Glutamatergic neuron (in vitro differentiated cells): ENCODE measurements at regions not wholly inside any gene's neighbourhood (a gene's known extent, or its start where the extent isn't known, plus 50 kb on each side); places are given as distances from the start of the nearest gene placed in this dataset.

Experiments
- DNase-seq: peaks from one replicate; pipeline ENCODE4 v3.0.0; 2022
- H3K27ac Mint-ChIP-seq: one replicate; pipeline ENCODE4 v1.8.0; 2020; ENCODE audit warnings: mild to moderate bottlenecking, mixed read lengths, inconsistent platforms; ENCODE audit not compliant: unreplicated experiment
- H3K27me3 Mint-ChIP-seq: one replicate; pipeline ENCODE4 v1.8.0; 2020; ENCODE audit warnings: mild to moderate bottlenecking, moderate library complexity, mixed read lengths, inconsistent platforms; ENCODE audit not compliant: unreplicated experiment
- H3K36me3 Mint-ChIP-seq: one replicate; pipeline ENCODE4 v1.8.0; 2020; ENCODE audit warnings: mild to moderate bottlenecking, mixed read lengths, inconsistent platforms; ENCODE audit not compliant: unreplicated experiment
- H3K4me1 Mint-ChIP-seq: one replicate; pipeline ENCODE4 v1.8.0; 2020; ENCODE audit warnings: mild to moderate bottlenecking, low read depth, mixed read lengths, inconsistent platforms; ENCODE audit not compliant: unreplicated experiment
- H3K4me3 Mint-ChIP-seq: one replicate; pipeline ENCODE4 v1.8.0; 2020; ENCODE audit warnings: mild to moderate bottlenecking, mixed read lengths, inconsistent platforms; ENCODE audit not compliant: unreplicated experiment
- H3K9me3 Mint-ChIP-seq: one replicate; pipeline ENCODE4 v1.8.0; 2020; ENCODE audit warnings: mild to moderate bottlenecking, moderate library complexity, mixed read lengths, inconsistent platforms; ENCODE audit not compliant: unreplicated experiment
- CTCF ChIP-seq: fragments of 200-600 bp; sonication (generic); IDR thresholded peaks from one replicate; pipeline ENCODE4 v1.5.0; 2021; ENCODE audit not compliant: partially characterized antibody, unreplicated experiment

- H3K27ac Mint-ChIP-seq = no peak overlapping the region
- TF ChIP-seq CTCF = no peak
- no peaks in the 10 kb centered on the region for H3K36me3 Mint-ChIP-seq
- H3K4me1 Mint-ChIP-seq = no peaks in the 10 kb centered on the region
- DNase-seq = no peak
- no peaks in the 10 kb centered on the region for H3K9me3 Mint-ChIP-seq
- H3K27me3 Mint-ChIP-seq = peaks cover 1% of the 10 kb centered on the region
- H3K4me3 Mint-ChIP-seq = no peak overlapping the region
These were observed 689.8 kb upstream of the CHORDC1 start for GRCh38 chr11:90912631-90913030.

- Mint-ChIP-seq H3K9me3 (no peaks in the 10 kb centered on the region), H3K4me3 (no peak overlapping the region), H3K4me1 (no peaks in the 10 kb centered on the region), H3K27ac (no peak overlapping the region), H3K36me3 (no peaks in the 10 kb centered on the region), H3K27me3 (peaks cover 1% of the 10 kb centered on the region)
- no peak for DNase-seq
- TF ChIP-seq CTCF = no peak
These were observed 688.3 kb upstream of the CHORDC1 start for GRCh38 chr11:90911192-90911591.

GRCh38 chr11:90908074-90908473 is 685.2 kb upstream of the CHORDC1 start:
- Mint-ChIP-seq H3K4me1 (no peaks in the 10 kb centered on the region), H3K27ac (no peak overlapping the region), H3K9me3 (no peaks in the 10 kb centered on the region), H3K27me3 (peaks cover 1% of the 10 kb centered on the region), H3K36me3 (no peaks in the 10 kb centered on the region), H3K4me3 (no peak overlapping the region)
- TF ChIP-seq CTCF = no peak
- DNase-seq = no peak

- no peak overlapping the region for H3K4me3 Mint-ChIP-seq
- no peak for TF ChIP-seq CTCF
- no peaks in the 10 kb centered on the region for H3K9me3 Mint-ChIP-seq
- DNase-seq = no peak
- no peak overlapping the region for H3K27ac Mint-ChIP-seq
- H3K36me3 Mint-ChIP-seq = no peaks in the 10 kb centered on the region
- no peaks in the 10 kb centered on the region for H3K27me3 Mint-ChIP-seq
- no peaks in the 10 kb centered on the region for H3K4me1 Mint-ChIP-seq
These were observed 673.0 kb upstream of the CHORDC1 start for GRCh38 chr11:90895850-90896249.

- TF ChIP-seq CTCF = no peak
- Mint-ChIP-seq H3K4me1 (no peaks in the 10 kb centered on the region), H3K36me3 (no peaks in the 10 kb centered on the region), H3K9me3 (no peaks in the 10 kb centered on the region), H3K27ac (no peak overlapping the region), H3K4me3 (no peak overlapping the region), H3K27me3 (no peaks in the 10 kb centered on the region)
- DNase-seq = no peak
These were observed 667.5 kb upstream of the CHORDC1 start for GRCh38 chr11:90890347-90890746.
